Caco-2 (cell line): ENCODE measurements at regions not wholly inside any gene's neighbourhood (a gene's known extent, or its start where the extent isn't known, plus 50 kb on each side); places are given as distances from the start of the nearest gene placed in this dataset.

Experiments
- BruUV-seq: library from RNA; stranded (reverse); fragments of 400-500 nt; replicated peaks from 2 replicates; lab custom pipeline; 2021; lab: Mats Ljungman, UMichigan
- CTCF ChIA-PET: fragments of 300-600 bp; sonication (Branson Sonifier 250); formaldehyde crosslinking; loops from one replicate; lab custom pipeline; 2022; ENCODE audit warnings: antibody characterized with exemption; lab: Charles Lee
- POLR2A ChIA-PET: fragments of 300-600 bp; sonication (Branson Sonifier 250); formaldehyde crosslinking; loops from one replicate; lab custom pipeline; 2022; ENCODE audit warnings: antibody characterized with exemption; lab: Charles Lee
- DNase-seq, 2 experiments: peaks; one replicate each; pipeline versions ENCODE4 v3.0.0 to v3.0.0-alpha.2; 2020 to 2022
- H3K27me3 ChIP-seq: replicated peaks from 2 replicates; pipeline ENCODE4 v1.6.0; 2011; ENCODE audit warnings: low read length; ENCODE audit not compliant: control insufficient read depth, insufficient read depth
- H3K36me3 ChIP-seq: 2 replicates; pipeline ENCODE4 v1.5.1; 2011; ENCODE audit warnings: low read length; ENCODE audit not compliant: control insufficient read depth, insufficient read depth
- H3K4me1 ChIP-seq: fragments of 250-450 bp; sonication (Bioruptor Pico); 2 replicates; pipeline ENCODE4 v1.5.1; 2020; ENCODE audit warnings: mild to moderate bottlenecking
- H3K4me3 ChIP-seq: 2 replicates; pipeline ENCODE4 v1.5.1; 2011; ENCODE audit warnings: low read depth, mild to moderate bottlenecking, control low read depth, low read length
- H3K9me3 ChIP-seq: fragments of 250-450 bp; sonication (Bioruptor Pico); 2 replicates; pipeline ENCODE4 v1.5.1; 2020; ENCODE audit warnings: mild to moderate bottlenecking, moderate library complexity
- H3K27ac Mint-ChIP-seq: one replicate; pipeline ENCODE4 v1.8.0; 2022; ENCODE audit warnings: mixed read lengths; ENCODE audit not compliant: unreplicated experiment
- H3K27me3 Mint-ChIP-seq: one replicate; pipeline ENCODE4 v1.8.0; 2022; ENCODE audit warnings: mixed read lengths; ENCODE audit not compliant: insufficient read depth, unreplicated experiment
- H3K36me3 Mint-ChIP-seq: one replicate; pipeline ENCODE4 v1.8.0; 2022; ENCODE audit warnings: mild to moderate bottlenecking, mixed read lengths; ENCODE audit not compliant: insufficient read depth, unreplicated experiment
- H3K4me1 Mint-ChIP-seq: one replicate; pipeline ENCODE4 v1.8.0; 2022; ENCODE audit warnings: low read depth, mixed read lengths; ENCODE audit not compliant: unreplicated experiment
- H3K4me3 Mint-ChIP-seq: one replicate; pipeline ENCODE4 v1.8.0; 2022; ENCODE audit warnings: mild to moderate bottlenecking, moderate library complexity, mixed read lengths; ENCODE audit not compliant: unreplicated experiment
- H3K9me3 Mint-ChIP-seq: one replicate; pipeline ENCODE4 v1.8.0; 2022; ENCODE audit warnings: mixed read lengths; ENCODE audit not compliant: unreplicated experiment
- CTCF ChIP-seq, 2 experiments: fragments of 200-600 bp in 1 of 2; IDR thresholded peaks; 1 replicate in 1 of 2; 2 replicates in 1 of 2; pipeline versions ENCODE4 v1.5.1 to v1.8.0; 2011 to 2022; ENCODE audit warnings: antibody characterized with exemption in 1 of 2, control low read depth in 1 of 2, inconsistent platforms in 1 of 2, low read depth in 1 of 2, low read length in 1 of 2, mild to moderate bottlenecking in 1 of 2, moderate library complexity in 1 of 2; ENCODE audit not compliant: insufficient read depth in 1 of 2, severe bottlenecking in 1 of 2, unreplicated experiment in 1 of 2
- intact Hi-C: fragments of 100-400 bp; cut with micrococcal nuclease; formaldehyde crosslinking; loops from one replicate; pipeline ENCODE4 v1.10.0; 2022; ENCODE audit not compliant: unreplicated experiment

GRCh38 chrX:87727620-87728019, 210.0 kb downstream of the KLHL4 start:
- Mint-ChIP-seq H3K9me3 (no peaks in the 10 kb centered on the region), H3K4me1 (no peaks in the 10 kb centered on the region), H3K36me3 (no peaks in the 10 kb centered on the region), H3K4me3 (no peak overlapping the region), H3K27me3 (no peaks in the 10 kb centered on the region), H3K27ac (no peak overlapping the region)
- POLR2A ChIA-PET = no interaction called here
- Histone ChIP-seq H3K4me3 (no peak overlapping the region), H3K9me3 (no peaks in the 10 kb centered on the region), H3K27me3 (no peaks in the 10 kb centered on the region), H3K4me1 (no peaks in the 10 kb centered on the region), H3K36me3 (no peaks in the 10 kb centered on the region)
- no peak for DNase-seq
- CTCF ChIA-PET = no interaction called here
- intact Hi-C loops = no loop called here
- TF ChIP-seq CTCF (IDR thresholded peaks at IDR 0.05; ENCODE audit: insufficient read depth in 1 of 2, low read depth in 1 of 2, low read length in 1 of 2, severe bottlenecking in 1 of 2, unreplicated experiment in 1 of 2) = no peak
- BruUV-seq = no TSS peak

DNA sequence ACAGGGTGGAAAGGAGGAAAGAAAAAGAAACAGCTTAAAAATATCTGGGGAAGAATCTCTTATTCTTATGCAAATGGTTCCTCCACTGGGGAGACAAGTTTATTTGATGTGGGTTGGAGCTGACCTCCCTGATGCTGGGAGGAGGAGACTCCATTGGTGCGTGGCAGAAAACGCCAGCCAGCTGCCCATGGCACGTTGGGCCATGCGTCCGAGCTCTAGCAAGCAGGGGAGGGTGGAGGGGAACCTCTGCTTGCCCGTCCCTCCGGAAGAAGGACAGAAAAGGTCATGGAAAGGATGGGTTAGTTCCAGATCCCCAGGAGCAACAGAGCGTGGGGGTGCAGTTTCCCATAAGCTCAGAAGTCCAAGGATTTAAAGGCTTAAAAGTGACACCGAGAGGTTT, 210.4 kb downstream of the KLHL4 start:
- no peak for DNase-seq

DNA sequence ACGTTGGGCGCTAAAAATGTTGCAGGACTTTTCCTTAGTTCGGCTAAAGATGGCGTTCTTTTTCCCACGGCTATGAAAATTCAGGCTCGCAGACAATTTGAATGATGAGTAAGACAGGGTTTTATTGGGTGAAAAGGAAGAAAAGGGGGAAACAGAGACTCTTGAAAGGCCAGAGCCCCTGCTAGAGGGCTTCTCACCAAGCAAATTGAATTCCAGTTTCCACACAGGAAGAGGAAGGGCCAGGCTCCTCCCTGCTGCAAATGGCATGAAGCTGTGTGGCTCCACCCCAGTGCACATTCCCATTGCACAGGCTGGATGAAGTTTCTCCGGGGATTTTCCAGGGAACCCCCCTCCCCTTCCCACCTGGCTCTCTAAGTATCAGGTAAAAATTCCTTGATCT, 210.9 kb downstream of the KLHL4 start:
- intact Hi-C loops = no loop called here
- no peak overlapping the region for H3K4me3 Mint-ChIP-seq
- H3K4me3 ChIP-seq = no peak overlapping the region

More for the DNA sequence above, 210.4 kb downstream of the KLHL4 start:
- no peaks in the 10 kb centered on the region for H3K27me3 Mint-ChIP-seq
- H3K4me1 ChIP-seq = no peaks in the 10 kb centered on the region
- no peak overlapping the region for H3K4me3 Mint-ChIP-seq
- no peak overlapping the region for H3K27ac Mint-ChIP-seq
- H3K27me3 ChIP-seq = no peaks in the 10 kb centered on the region
- no peaks in the 10 kb centered on the region for H3K36me3 ChIP-seq
- ChIA-PET CTCF (no interaction called here), POLR2A (no interaction called here)
- no peaks in the 10 kb centered on the region for H3K9me3 Mint-ChIP-seq
- no peaks in the 10 kb centered on the region for H3K9me3 ChIP-seq
- H3K4me3 ChIP-seq = no peak overlapping the region
- TF ChIP-seq CTCF (IDR thresholded peaks at IDR 0.05; ENCODE audit: insufficient read depth in 1 of 2, low read depth in 1 of 2, low read length in 1 of 2, severe bottlenecking in 1 of 2, unreplicated experiment in 1 of 2) = no peak
- BruUV-seq = no TSS peak
- no peaks in the 10 kb centered on the region for H3K36me3 Mint-ChIP-seq
- no peaks in the 10 kb centered on the region for H3K4me1 Mint-ChIP-seq
- intact Hi-C loops = no loop called here

More for the DNA sequence above, 210.9 kb downstream of the KLHL4 start:
- Histone ChIP-seq H3K27me3 (no peaks in the 10 kb centered on the region), H3K36me3 (no peaks in the 10 kb centered on the region), H3K4me1 (no peaks in the 10 kb centered on the region), H3K9me3 (no peaks in the 10 kb centered on the region)
- Mint-ChIP-seq H3K36me3 (no peaks in the 10 kb centered on the region), H3K27me3 (no peaks in the 10 kb centered on the region), H3K27ac (no peak overlapping the region), H3K4me1 (no peaks in the 10 kb centered on the region), H3K9me3 (no peaks in the 10 kb centered on the region)
- no peak for TF ChIP-seq CTCF (IDR thresholded peaks at IDR 0.05; ENCODE audit: insufficient read depth in 1 of 2, low read depth in 1 of 2, low read length in 1 of 2, severe bottlenecking in 1 of 2, unreplicated experiment in 1 of 2)
- BruUV-seq = no TSS peak
- ChIA-PET CTCF (no interaction called here), POLR2A (no interaction called here)
- DNase-seq = no peak
